ENCODE measurements at regions not wholly inside any gene's neighbourhood (a gene's known extent, or its start where the extent isn't known, plus 50 kb on each side); places are given as distances from the start of the nearest gene placed in this dataset.

GRCh38 chrX:6759655-6760375 is 224.9 kb upstream of the VCX3A start:
- TF ChIP-seq EP300 (IDR thresholded peaks at IDR 0.05; ENCODE audit: borderline replicate concordance) (no peak), TCF12 (IDR thresholded peaks at IDR 0.05; ENCODE audit: low read depth) (no peak), CEBPB (IDR thresholded peaks at IDR 0.05) (no peak), NFIC (IDR thresholded peaks at IDR 0.05) (no peak), CREB1 (IDR thresholded peaks at IDR 0.05; ENCODE audit: low read depth) (no peak), USF1 (IDR thresholded peaks at IDR 0.05) (no peak), ZBTB7A (IDR thresholded peaks at IDR 0.05; ENCODE audit: low read depth) (no peak)
